Mucosa of stomach (tissue), 1 donor: ENCODE measurements at regions not wholly inside any gene's neighbourhood (a gene's known extent, or its start where the extent isn't known, plus 50 kb on each side); places are given as distances from the start of the nearest gene placed in this dataset.

Experiments
- H3K27me3 ChIP-seq: one replicate; pipeline ENCODE4 v1.7.0; 2013; ENCODE audit warnings: mild to moderate bottlenecking, low read length; ENCODE audit not compliant: control insufficient read depth, insufficient read depth
- H3K36me3 ChIP-seq: one replicate; pipeline ENCODE4 v1.7.0; 2013; ENCODE audit warnings: low read length; ENCODE audit not compliant: control insufficient read depth, insufficient read depth
- H3K4me1 ChIP-seq: one replicate; pipeline ENCODE4 v1.7.0; 2013; ENCODE audit warnings: mild to moderate bottlenecking, low read length; ENCODE audit not compliant: control insufficient read depth, insufficient read depth
- H3K4me3 ChIP-seq: one replicate; pipeline ENCODE4 v1.7.0; 2013; ENCODE audit warnings: low read length
- H3K9ac ChIP-seq: one replicate; pipeline ENCODE4 v1.7.0; 2013; ENCODE audit warnings: mild to moderate bottlenecking, low read length, moderate library complexity
- H3K9me3 ChIP-seq: one replicate; pipeline ENCODE4 v1.7.0; 2013; ENCODE audit warnings: mild to moderate bottlenecking, low read length, moderate library complexity; ENCODE audit not compliant: control insufficient read depth
- donor health status: Pancreatic carcinoma.

- H3K9ac ChIP-seq: no peak overlapping the region
- no peaks in the 10 kb centered on the region for H3K27me3 ChIP-seq
- H3K36me3 ChIP-seq: no peaks in the 10 kb centered on the region
- peaks cover 28% of the 10 kb centered on the region for H3K4me1 ChIP-seq
- H3K9me3 ChIP-seq: no peaks in the 10 kb centered on the region
- no peak overlapping the region for H3K4me3 ChIP-seq
Measured at GRCh38 chr2:43075811-43076585, 150.4 kb downstream of the ZFP36L2 start.

GRCh38 chr2:43075054-43075593, 151.3 kb downstream of the ZFP36L2 start:
- no peak overlapping the region for H3K9ac ChIP-seq
- H3K27me3 ChIP-seq: no peaks in the 10 kb centered on the region
- H3K36me3 ChIP-seq: no peaks in the 10 kb centered on the region
- H3K9me3 ChIP-seq: no peaks in the 10 kb centered on the region
- H3K4me3 ChIP-seq: no peak overlapping the region
- peaks cover 33% of the 10 kb centered on the region for H3K4me1 ChIP-seq

- Histone ChIP-seq H3K4me3 (no peak overlapping the region), H3K4me1 (peaks cover 38% of the 10 kb centered on the region), H3K9me3 (no peaks in the 10 kb centered on the region), H3K36me3 (no peaks in the 10 kb centered on the region), H3K9ac (no peak overlapping the region), H3K27me3 (no peaks in the 10 kb centered on the region)
Measured at GRCh38 chr2:43074592-43075053, 151.8 kb downstream of the ZFP36L2 start.

- H3K27me3 ChIP-seq: no peaks in the 10 kb centered on the region
- no peaks in the 10 kb centered on the region for H3K36me3 ChIP-seq
- no peaks in the 10 kb centered on the region for H3K9me3 ChIP-seq
- no peak overlapping the region for H3K9ac ChIP-seq
- peaks cover 39% of the 10 kb centered on the region for H3K4me1 ChIP-seq
- H3K4me3 ChIP-seq: no peak overlapping the region
Measured at GRCh38 chr2:43074052-43074451, 152.4 kb downstream of the ZFP36L2 start.

GRCh38 chr2:43073401-43073825, 153.0 kb downstream of the ZFP36L2 start:
- no peak overlapping the region for H3K9ac ChIP-seq

GRCh38 chr2:43071599-43072550, 154.5 kb downstream of the ZFP36L2 start:
- no peak overlapping the region for H3K4me3 ChIP-seq
- H3K36me3 ChIP-seq: no peaks in the 10 kb centered on the region
- no peaks in the 10 kb centered on the region for H3K9me3 ChIP-seq
- no peaks in the 10 kb centered on the region for H3K27me3 ChIP-seq
- H3K9ac ChIP-seq: no peak overlapping the region
- H3K4me1 ChIP-seq: peaks cover 39% of the 10 kb centered on the region

More at GRCh38 chr2:43073401-43073825, 153.0 kb downstream of the ZFP36L2 start:
- Histone ChIP-seq H3K4me1 (peaks cover 39% of the 10 kb centered on the region), H3K27me3 (no peaks in the 10 kb centered on the region), H3K36me3 (no peaks in the 10 kb centered on the region), H3K4me3 (no peak overlapping the region), H3K9me3 (no peaks in the 10 kb centered on the region)

- H3K4me1 ChIP-seq: peaks cover 34% of the 10 kb centered on the region
- H3K4me3 ChIP-seq: no peak overlapping the region
- H3K27me3 ChIP-seq: no peaks in the 10 kb centered on the region
- no peak overlapping the region for H3K9ac ChIP-seq
- H3K9me3 ChIP-seq: no peaks in the 10 kb centered on the region
- H3K36me3 ChIP-seq: no peaks in the 10 kb centered on the region
Measured at GRCh38 chr2:43070676-43071502, 155.5 kb downstream of the ZFP36L2 start.

- H3K27me3 ChIP-seq: no peaks in the 10 kb centered on the region
- H3K4me1 ChIP-seq: peaks cover 25% of the 10 kb centered on the region
- no peaks in the 10 kb centered on the region for H3K9me3 ChIP-seq
- H3K36me3 ChIP-seq: no peaks in the 10 kb centered on the region
- no peak overlapping the region for H3K9ac ChIP-seq
- no peak overlapping the region for H3K4me3 ChIP-seq
Measured at GRCh38 chr2:43070030-43070429, 156.4 kb downstream of the ZFP36L2 start.

GRCh38 chr2:43068631-43069517, 157.5 kb downstream of the ZFP36L2 start:
- no peak overlapping the region for H3K4me3 ChIP-seq
- H3K9ac ChIP-seq: no peak overlapping the region
- H3K4me1 ChIP-seq: peaks cover 16% of the 10 kb centered on the region
- no peaks in the 10 kb centered on the region for H3K36me3 ChIP-seq
- no peaks in the 10 kb centered on the region for H3K9me3 ChIP-seq
- no peaks in the 10 kb centered on the region for H3K27me3 ChIP-seq

GRCh38 chr2:43068041-43068533, 158.3 kb downstream of the ZFP36L2 start:
- Histone ChIP-seq H3K4me1 (peaks cover 16% of the 10 kb centered on the region), H3K27me3 (no peaks in the 10 kb centered on the region), H3K9ac (no peak overlapping the region), H3K4me3 (no peak overlapping the region), H3K36me3 (no peaks in the 10 kb centered on the region), H3K9me3 (no peaks in the 10 kb centered on the region)
